Uterus (tissue), 2 donors: ENCODE measurements at regions not wholly inside any gene's neighbourhood (a gene's known extent, or its start where the extent isn't known, plus 50 kb on each side); places are given as distances from the start of the nearest gene placed in this dataset.

Source experiments
- POLR2A ChIP-seq, 2 donors: fragments of 450-650 bp; IDR thresholded peaks; one replicate each; pipeline ENCODE4 v1.6.1; 2016; ENCODE audit warnings: antibody characterized with exemption in 2 of 2, mild to moderate bottlenecking in 1 of 2, moderate library complexity in 1 of 2
- TF ChIP-seq, protein P1 (sequence below), 4 experiments: fragments of 200-600 bp in 2 of 4; fragments of 450-650 bp in 2 of 4; sonication (generic) in 2 of 4; IDR thresholded peaks; one replicate each; pipeline ENCODE4 v1.5.1; 2016 to 2019; ENCODE audit warnings: antibody characterized with exemption in 4 of 4, mild to moderate bottlenecking in 2 of 4, moderate library complexity in 1 of 4

DNA sequence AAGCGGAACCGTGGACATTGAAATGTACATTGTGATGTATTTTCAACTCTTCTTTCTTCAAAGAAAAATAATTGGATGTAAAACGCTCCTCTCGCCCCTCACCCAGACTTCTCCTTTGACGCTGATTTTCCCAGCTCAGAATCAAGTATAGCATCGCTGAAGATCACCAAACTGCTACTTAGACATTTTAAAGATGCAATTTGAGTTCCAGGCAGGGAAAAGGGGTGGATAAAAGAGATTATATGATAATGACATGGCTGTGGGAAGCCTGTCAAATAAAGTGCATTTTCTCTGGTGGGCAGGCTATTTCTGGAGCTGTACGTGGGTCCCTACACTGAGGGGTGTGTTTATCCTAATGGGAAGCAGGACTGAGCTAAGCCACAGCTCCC is 240.4 kb downstream of the CDC5L start:
- TF ChIP-seq, protein P1, sequence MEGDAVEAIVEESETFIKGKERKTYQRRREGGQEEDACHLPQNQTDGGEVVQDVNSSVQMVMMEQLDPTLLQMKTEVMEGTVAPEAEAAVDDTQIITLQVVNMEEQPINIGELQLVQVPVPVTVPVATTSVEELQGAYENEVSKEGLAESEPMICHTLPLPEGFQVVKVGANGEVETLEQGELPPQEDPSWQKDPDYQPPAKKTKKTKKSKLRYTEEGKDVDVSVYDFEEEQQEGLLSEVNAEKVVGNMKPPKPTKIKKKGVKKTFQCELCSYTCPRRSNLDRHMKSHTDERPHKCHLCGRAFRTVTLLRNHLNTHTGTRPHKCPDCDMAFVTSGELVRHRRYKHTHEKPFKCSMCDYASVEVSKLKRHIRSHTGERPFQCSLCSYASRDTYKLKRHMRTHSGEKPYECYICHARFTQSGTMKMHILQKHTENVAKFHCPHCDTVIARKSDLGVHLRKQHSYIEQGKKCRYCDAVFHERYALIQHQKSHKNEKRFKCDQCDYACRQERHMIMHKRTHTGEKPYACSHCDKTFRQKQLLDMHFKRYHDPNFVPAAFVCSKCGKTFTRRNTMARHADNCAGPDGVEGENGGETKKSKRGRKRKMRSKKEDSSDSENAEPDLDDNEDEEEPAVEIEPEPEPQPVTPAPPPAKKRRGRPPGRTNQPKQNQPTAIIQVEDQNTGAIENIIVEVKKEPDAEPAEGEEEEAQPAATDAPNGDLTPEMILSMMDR (IDR thresholded peaks at IDR 0.05), result no peak
- TF ChIP-seq POLR2A (IDR thresholded peaks at IDR 0.05), result no peak
